PFSK-1 (cell line): ENCODE measurements at regions not wholly inside any gene's neighbourhood (a gene's known extent, or its start where the extent isn't known, plus 50 kb on each side); places are given as distances from the start of the nearest gene placed in this dataset.

Source experiments
- FOXP2 ChIP-seq: optimal IDR thresholded peaks from 2 replicates; pipeline ENCODE3; 2011; ENCODE audit warnings: borderline replicate concordance, control low read depth, inconsistent platforms; ENCODE audit not compliant: insufficient read depth; ENCODE audit errors: extremely low read length, extremely low read depth
- POLR2AphosphoS5 ChIP-seq: IDR thresholded peaks from 2 replicates; pipeline ENCODE4 v1.6.1; 2012; ENCODE audit warnings: low read depth, mild to moderate bottlenecking, control low read depth, low read length, moderate library complexity
- REST ChIP-seq, 2 experiments: IDR thresholded peaks; 2 replicates each; pipeline versions ENCODE4 v1.6.1 to v1.8.0; 2011 to 2012; ENCODE audit warnings: low read depth in 2 of 2, low read length in 2 of 2, control low read depth in 1 of 2, inconsistent platforms in 1 of 2, mild to moderate bottlenecking in 1 of 2, moderate library complexity in 1 of 2; ENCODE audit not compliant: insufficient read depth in 1 of 2
- SIN3A ChIP-seq: IDR thresholded peaks from 2 replicates; pipeline ENCODE4 v1.6.1; 2012; ENCODE audit warnings: mild to moderate bottlenecking, low read length, moderate library complexity, borderline replicate concordance; ENCODE audit not compliant: insufficient read depth
- TAF1 ChIP-seq: IDR thresholded peaks from 2 replicates; pipeline ENCODE4 v1.6.1; 2012; ENCODE audit warnings: low read length, control low read depth, borderline replicate concordance; ENCODE audit not compliant: insufficient read depth

DNA sequence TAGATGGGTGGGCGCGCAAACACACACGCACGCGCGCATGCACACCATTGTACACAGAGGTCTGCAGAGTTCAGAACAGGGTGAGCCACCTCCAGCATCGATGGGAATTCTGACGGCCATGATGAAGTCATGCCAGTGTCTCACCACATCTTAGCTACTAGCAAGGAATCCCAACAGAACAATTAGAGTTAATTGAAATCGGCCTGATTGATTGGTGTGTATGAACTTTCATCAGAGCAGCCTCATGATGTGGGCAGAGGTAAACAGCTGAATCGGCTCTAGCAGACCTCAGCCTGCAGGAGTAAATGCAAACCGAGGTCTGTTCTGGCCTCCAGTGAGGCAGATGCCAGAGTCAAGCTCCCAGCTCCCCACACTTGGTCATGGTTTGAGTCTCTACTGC lies 200.6 kb downstream of the CBLN1 start:
- TF ChIP-seq REST (IDR thresholded peaks at IDR 0.05; ENCODE audit: insufficient read depth in 1 of 2, low read depth in 2 of 2, low read length in 2 of 2), result no peak

GRCh38 chr16:49078571-49078970 lies 203.1 kb downstream of the CBLN1 start:
- no peak for TF ChIP-seq REST (IDR thresholded peaks at IDR 0.05; ENCODE audit: insufficient read depth in 1 of 2, low read depth in 2 of 2, low read length in 2 of 2)
- no peak for TF ChIP-seq POLR2AphosphoS5
- no peak for TF ChIP-seq TAF1
- TF ChIP-seq FOXP2, result no peak
- no peak for TF ChIP-seq SIN3A

DNA sequence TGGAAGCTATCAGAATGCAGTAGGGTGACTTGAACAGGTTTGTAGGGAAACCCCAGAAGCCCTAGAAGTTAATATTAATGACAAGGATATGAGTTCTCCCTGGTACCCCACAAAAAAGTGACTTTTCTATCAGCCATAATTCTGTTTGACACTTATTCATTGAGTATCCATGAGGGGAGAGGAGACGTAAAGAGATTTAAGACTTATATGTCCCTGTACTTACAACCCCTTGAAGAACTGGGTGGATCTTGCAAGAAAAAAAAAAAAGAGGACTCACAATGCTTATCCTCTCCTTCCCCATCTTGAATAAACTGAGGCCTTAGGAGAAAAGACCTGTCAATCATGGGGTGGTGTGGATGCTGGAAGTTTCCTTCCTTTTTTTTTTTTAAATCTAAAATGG lies 203.5 kb downstream of the CBLN1 start:
- TF ChIP-seq REST (IDR thresholded peaks at IDR 0.05; ENCODE audit: insufficient read depth in 1 of 2, low read depth in 2 of 2, low read length in 2 of 2) (no peak), SIN3A (no peak), FOXP2 (no peak), TAF1 (no peak), POLR2AphosphoS5 (no peak)

DNA sequence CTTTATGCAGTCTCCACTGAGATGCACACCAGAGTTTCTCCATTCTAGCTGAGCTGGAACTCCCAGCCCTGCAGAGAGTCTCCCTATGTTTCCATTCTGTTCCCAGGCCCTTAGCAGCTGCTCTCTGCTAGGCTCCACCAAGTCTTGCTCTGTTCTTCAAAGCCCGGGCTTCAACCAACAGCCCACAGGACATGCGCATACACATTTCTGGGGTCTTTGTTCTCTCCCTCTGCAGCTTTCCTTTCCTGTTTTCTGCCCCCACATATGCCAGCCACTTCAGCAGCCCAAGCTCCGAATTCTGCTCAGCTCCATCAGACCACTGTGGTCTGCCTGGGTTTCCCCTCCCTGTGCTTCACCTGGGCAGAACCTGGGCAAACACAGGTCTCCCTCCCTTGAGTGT lies 205.9 kb downstream of the CBLN1 start:
- TF ChIP-seq SIN3A (no peak), TAF1 (no peak), POLR2AphosphoS5 (no peak), FOXP2 (no peak), REST (IDR thresholded peaks at IDR 0.05; ENCODE audit: insufficient read depth in 1 of 2, low read depth in 2 of 2, low read length in 2 of 2) (no peak)

DNA sequence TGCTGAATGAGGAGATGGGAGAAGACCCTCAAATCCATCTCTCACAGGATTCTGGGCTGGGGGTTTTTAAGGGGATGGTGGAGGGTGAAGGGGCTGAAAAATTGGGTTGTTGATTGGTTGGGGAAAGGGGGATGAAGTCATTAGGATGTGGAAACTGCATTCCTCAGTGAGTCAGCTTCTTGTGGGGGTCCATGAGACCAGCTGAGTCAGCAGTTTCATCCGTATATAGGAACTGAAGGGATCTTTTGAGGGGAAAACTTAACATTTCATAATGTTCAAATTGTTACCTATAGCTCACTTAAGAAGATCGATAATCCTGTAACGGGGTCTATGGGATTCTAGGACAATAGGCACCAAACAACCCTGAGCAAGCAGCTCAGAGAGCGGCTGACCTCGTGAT lies 213.4 kb downstream of the CBLN1 start:
- TF ChIP-seq POLR2AphosphoS5, result no peak
- TF ChIP-seq REST (IDR thresholded peaks at IDR 0.05; ENCODE audit: insufficient read depth in 1 of 2, low read depth in 2 of 2, low read length in 2 of 2), result no peak
- TF ChIP-seq SIN3A, result no peak
- TF ChIP-seq FOXP2, result no peak
- TF ChIP-seq TAF1, result no peak
